NT2/D1 (cell line): ENCODE measurements at regions not wholly inside any gene's neighbourhood (a gene's known extent, or its start where the extent isn't known, plus 50 kb on each side); places are given as distances from the start of the nearest gene placed in this dataset.

Experiments
- SUZ12 ChIP-seq: IDR thresholded peaks from 2 replicates; pipeline ENCODE4 v1.6.1; 2011; ENCODE audit not compliant: insufficient read length, insufficient read depth; ENCODE audit errors: extremely low read depth
- YY1 ChIP-seq: IDR thresholded peaks from 2 replicates; pipeline ENCODE4 v1.6.1; 2011; ENCODE audit not compliant: insufficient read length, insufficient read depth
- ZNF274 ChIP-seq: IDR thresholded peaks from 2 replicates; pipeline ENCODE4 v1.6.1; 2011; ENCODE audit warnings: mild to moderate bottlenecking, low read depth, low read length

DNA sequence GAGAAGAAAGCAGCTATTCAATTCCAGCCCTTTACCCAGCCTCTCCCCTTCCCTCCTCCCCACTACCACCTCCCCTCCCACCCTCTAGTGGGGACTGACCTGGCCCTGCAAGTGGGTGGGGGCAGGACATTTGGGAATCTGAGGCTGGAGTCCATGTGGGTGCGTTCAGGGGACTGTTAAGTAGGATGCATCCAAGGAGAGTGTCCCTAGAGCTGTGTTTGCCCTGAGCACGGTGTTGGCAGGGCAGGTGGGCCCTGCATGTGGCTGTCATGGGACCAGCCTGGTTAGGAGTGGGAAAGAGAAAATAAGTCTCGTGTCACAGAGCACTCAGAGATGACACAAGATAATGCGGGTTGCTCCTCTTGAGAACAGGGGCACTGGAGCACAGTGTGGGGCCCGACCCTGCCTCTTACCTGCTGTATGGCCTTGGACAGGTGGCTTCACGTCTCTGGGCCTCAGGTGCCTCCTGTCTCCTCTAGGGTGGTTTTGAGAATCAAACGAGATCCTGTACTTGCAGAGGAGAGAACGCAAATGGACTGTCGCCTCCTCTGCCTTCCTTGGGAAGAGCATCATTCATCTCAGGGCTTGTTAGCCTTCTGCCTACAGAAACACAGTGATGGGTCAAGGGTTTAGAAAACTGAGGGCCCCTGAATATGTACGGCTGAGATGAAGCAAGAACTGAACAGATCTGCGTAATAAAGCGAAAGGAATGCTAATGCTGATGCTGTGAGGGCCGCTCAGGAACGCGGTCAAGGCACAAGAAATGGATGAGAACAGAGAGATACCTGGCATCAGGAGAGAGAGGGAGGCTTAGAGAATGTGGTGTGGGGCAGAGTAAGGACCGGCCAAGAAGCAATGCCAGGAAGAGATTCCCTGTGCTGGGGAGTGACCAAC, 187.7 kb upstream of the HAAO start:
- no peak for TF ChIP-seq ZNF274
- no peak for TF ChIP-seq SUZ12
- TF ChIP-seq YY1, result no peak
